SK-N-MC (cell line): ENCODE measurements at regions not wholly inside any gene's neighbourhood (a gene's known extent, or its start where the extent isn't known, plus 50 kb on each side); places are given as distances from the start of the nearest gene placed in this dataset.
"Not testable (repeated sequence)": the region's sequence is repeated elsewhere in the genome, so short reads cannot be mapped to it uniquely, and the experiment has no call there.

Source experiments
- DNase-seq: peaks from one replicate; pipeline ENCODE4 v3.0.0-alpha.2; 2011; ENCODE audit warnings: low read depth, low spot score
- H3K27ac ChIP-seq: fragments of 200-600 bp; sonication (generic); 2 replicates; pipeline ENCODE4 v1.5.1; 2016; ENCODE audit warnings: mixed run types
- H3K36me3 ChIP-seq: fragments of 200-600 bp; sonication (generic); 2 replicates; pipeline ENCODE4 v1.6.1; 2017; ENCODE audit warnings: antibody characterized with exemption, low read length, mixed read lengths; ENCODE audit not compliant: insufficient read depth
- H3K4me3 ChIP-seq: fragments of 200-600 bp; sonication (generic); 2 replicates; pipeline ENCODE4 v1.5.1; 2016
- H3K9ac ChIP-seq: fragments of 200-600 bp; sonication (generic); 2 replicates; pipeline ENCODE4 v1.8.0; 2017; ENCODE audit warnings: mixed run types, mixed read lengths; ENCODE audit not compliant: insufficient read length
- H3K9me3 ChIP-seq: fragments of 200-600 bp; sonication (generic); 2 replicates; pipeline ENCODE4 v1.6.1; 2017; ENCODE audit warnings: low read depth, mild to moderate bottlenecking, antibody characterized with exemption, low read length, moderate library complexity, mixed read lengths
- EZH2 ChIP-seq: fragments of 200-600 bp; sonication (generic); IDR thresholded peaks from one replicate; pipeline ENCODE4 v1.6.1; 2017; ENCODE audit warnings: antibody characterized with exemption
- FOXP2 ChIP-seq: optimal IDR thresholded peaks from 2 replicates; pipeline ENCODE3; 2011; ENCODE audit warnings: mild to moderate bottlenecking, moderate library complexity; ENCODE audit not compliant: insufficient read depth; ENCODE audit errors: extremely low read length, control extremely low read depth
- POLR2AphosphoS5 ChIP-seq: IDR thresholded peaks from 2 replicates; pipeline ENCODE4 v1.6.1; 2012; ENCODE audit warnings: mild to moderate bottlenecking, low read depth, low read length, borderline replicate concordance

- no peak for TF ChIP-seq EZH2
- TF ChIP-seq POLR2AphosphoS5, result no peak
- no peak for TF ChIP-seq FOXP2
- Histone ChIP-seq H3K9me3 (no peaks in the 10 kb centered on the region), H3K36me3 (no peaks in the 10 kb centered on the region), H3K4me3 (no peak overlapping the region), H3K9ac (no peak overlapping the region), H3K27ac (no peak overlapping the region)
- DNase-seq, result no peak
These were observed 422.6 kb upstream of the ARPP21 start for GRCh38 chr3:35216501-35217266.

- TF ChIP-seq EZH2 (no peak), FOXP2 (no peak), POLR2AphosphoS5 (no peak)
- Histone ChIP-seq H3K27ac (no peak overlapping the region), H3K4me3 (no peak overlapping the region), H3K9me3 (no peaks in the 10 kb centered on the region), H3K36me3 (no peaks in the 10 kb centered on the region), H3K9ac (no peak overlapping the region)
- DNase-seq, result no peak
These were observed 415.5 kb upstream of the ARPP21 start for GRCh38 chr3:35223632-35224394.

GRCh38 chr3:35224565-35225295 is 414.6 kb upstream of the ARPP21 start:
- no peak for DNase-seq
- H3K9ac ChIP-seq, result no peak overlapping the region

GRCh38 chr3:35241236-35241635 is 398.1 kb upstream of the ARPP21 start:
- H3K4me3 ChIP-seq, result no peak overlapping the region
- TF ChIP-seq EZH2 (no peak), POLR2AphosphoS5 (no peak), FOXP2 (no peak)
- no peak overlapping the region for H3K27ac ChIP-seq
- no peak overlapping the region for H3K9ac ChIP-seq
- no peaks in the 10 kb centered on the region for H3K9me3 ChIP-seq
- H3K36me3 ChIP-seq, result no peaks in the 10 kb centered on the region
- no peak for DNase-seq

More at GRCh38 chr3:35224565-35225295, 414.6 kb upstream of the ARPP21 start:
- Histone ChIP-seq H3K27ac (no peak overlapping the region), H3K9me3 (no peaks in the 10 kb centered on the region), H3K4me3 (no peak overlapping the region), H3K36me3 (no peaks in the 10 kb centered on the region)
- no peak for TF ChIP-seq FOXP2
- TF ChIP-seq EZH2, result no peak
- TF ChIP-seq POLR2AphosphoS5, result no peak

GRCh38 chr3:35254917-35255316 is 384.4 kb upstream of the ARPP21 start:
- no peak overlapping the region for H3K27ac ChIP-seq
- no peaks in the 10 kb centered on the region for H3K36me3 ChIP-seq
- no peaks in the 10 kb centered on the region for H3K9me3 ChIP-seq
- H3K4me3 ChIP-seq, result no peak overlapping the region
- no peak for TF ChIP-seq EZH2
- TF ChIP-seq POLR2AphosphoS5, result no peak
- no peak for TF ChIP-seq FOXP2
- DNase-seq, result no peak
- H3K9ac ChIP-seq, result no peak overlapping the region

GRCh38 chr3:35257641-35258040 is 381.7 kb upstream of the ARPP21 start:
- Histone ChIP-seq H3K4me3 (no peak overlapping the region), H3K27ac (no peak overlapping the region), H3K9ac (no peak overlapping the region), H3K9me3 (no peaks in the 10 kb centered on the region), H3K36me3 (no peaks in the 10 kb centered on the region)
- TF ChIP-seq POLR2AphosphoS5 (no peak), FOXP2 (no peak), EZH2 (no peak)
- DNase-seq, result no peak

GRCh38 chr3:35262406-35262805 is 376.9 kb upstream of the ARPP21 start:
- H3K36me3 ChIP-seq, result no peaks in the 10 kb centered on the region
- no peak overlapping the region for H3K27ac ChIP-seq
- H3K9me3 ChIP-seq, result no peaks in the 10 kb centered on the region
- DNase-seq, result no peak
- TF ChIP-seq EZH2, result no peak
- no peak for TF ChIP-seq FOXP2
- no peak for TF ChIP-seq POLR2AphosphoS5
- no peak overlapping the region for H3K9ac ChIP-seq
- H3K4me3 ChIP-seq, result no peak overlapping the region

GRCh38 chr3:35263477-35263876 is 375.8 kb upstream of the ARPP21 start:
- H3K27ac ChIP-seq, result no peak overlapping the region
- no peaks in the 10 kb centered on the region for H3K36me3 ChIP-seq
- no peak overlapping the region for H3K9ac ChIP-seq
- no peak for TF ChIP-seq FOXP2
- TF ChIP-seq EZH2, result no peak
- no peak for TF ChIP-seq POLR2AphosphoS5
- H3K4me3 ChIP-seq, result no peak overlapping the region
- DNase-seq, result no peak
- no peaks in the 10 kb centered on the region for H3K9me3 ChIP-seq

- H3K27ac ChIP-seq, H3K4me3 ChIP-seq, DNase-seq, H3K36me3 ChIP-seq, H3K9me3 ChIP-seq, H3K9ac ChIP-seq: not testable (repeated sequence)
These were observed 373.3 kb upstream of the ARPP21 start for GRCh38 chr3:35266065-35266464.
